ENCODE measurements at regions not wholly inside any gene's neighbourhood (a gene's known extent, or its start where the extent isn't known, plus 50 kb on each side); places are given as distances from the start of the nearest gene placed in this dataset.

DNA sequence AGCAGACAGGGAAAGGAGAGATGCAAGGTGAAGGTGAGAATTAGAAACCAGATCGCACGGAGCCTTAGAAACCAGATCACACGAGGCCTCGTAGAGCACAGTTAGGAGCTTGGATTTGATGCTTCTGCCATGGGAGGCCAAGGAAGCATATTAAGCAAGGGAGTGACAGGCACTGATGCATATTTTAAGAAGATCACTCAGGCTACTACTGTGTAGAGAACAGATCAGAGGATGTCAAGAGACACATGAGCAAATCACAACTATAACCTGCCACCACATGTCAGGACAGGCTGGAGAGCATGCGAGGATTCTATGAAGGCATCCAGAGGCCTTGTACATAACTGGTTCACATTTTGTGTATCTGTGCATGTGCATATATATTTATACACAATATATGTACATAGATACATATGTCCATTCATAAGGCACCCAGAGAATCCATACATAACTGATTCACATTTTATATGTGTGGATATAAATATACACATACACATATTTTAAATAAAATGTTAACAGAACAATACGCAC is 99.6 kb upstream of the FHIT start:
- H3K4me1 ChIP-seq (ENCODE audit: control insufficient read depth, insufficient read depth, low read length), result no peaks in the 10 kb centered on the region
- no peak overlapping the region for H3K4me3 ChIP-seq (ENCODE audit: low read depth, low read length)
- H3K27ac ChIP-seq (ENCODE audit: extremely low read depth, low read depth, low read length), result no peak overlapping the region
- ChIA-PET POLR2A (no interaction called here), CTCF (no interaction called here)
- no peak for TF ChIP-seq ZNF112 (tag by site-specific recombination; IDR thresholded peaks at IDR 0.05)
- no peaks in the 10 kb centered on the region for H3K36me3 ChIP-seq (ENCODE audit: control insufficient read depth in 2 of 2, insufficient read depth in 1 of 2, low read length in 2 of 2)
- H3K9me3 ChIP-seq (ENCODE audit: control insufficient read depth, insufficient read depth, low read depth, low read length), result no peaks in the 10 kb centered on the region

DNA sequence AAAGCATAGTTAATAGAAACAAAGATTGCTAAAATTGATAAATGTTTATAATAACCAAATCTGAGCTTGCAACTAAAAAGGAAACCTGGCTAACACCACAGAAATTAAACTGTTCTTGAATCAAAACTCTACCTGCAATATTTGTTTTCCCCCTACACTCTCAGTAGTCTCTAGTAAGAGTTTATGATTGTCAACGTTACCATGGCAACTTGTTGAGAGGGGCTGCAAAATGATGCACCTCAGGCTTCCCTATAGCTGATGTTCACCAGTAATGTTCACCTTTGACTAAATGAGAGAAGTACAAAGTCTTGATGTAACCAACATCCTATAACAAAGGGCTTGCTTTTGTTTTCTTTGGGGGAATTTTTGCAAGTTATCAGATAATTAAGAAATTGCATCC is 101.1 kb upstream of the FHIT start:
- ChIA-PET POLR2A (no interaction called here), CTCF (interaction anchor here (0.8 kb wide), 1 partner anchor 18 kb away, joined by 4 read pairs; no protein-coding TSS in a partner anchor)
- TF ChIP-seq ZBTB20 (tag by site-specific recombination; IDR thresholded peaks at IDR 0.05) (no peak), ZNF133 (tag by site-specific recombination; IDR thresholded peaks at IDR 0.05) (no peak), HOXD13 (CRISPR knock-in tag; IDR thresholded peaks at IDR 0.05; ENCODE audit: borderline replicate concordance) (no peak), ZNF529 (tag by site-specific recombination; IDR thresholded peaks at IDR 0.05; ENCODE audit: insufficient replicate concordance) (no peak), ZNF354C (tag by site-specific recombination; IDR thresholded peaks at IDR 0.05; ENCODE audit: borderline replicate concordance, low read depth) (no peak), GLIS1 (tag by site-specific recombination; IDR thresholded peaks at IDR 0.05) (no peak), ZSCAN30 (tag by site-specific recombination; IDR thresholded peaks at IDR 0.05) (no peak), ZXDB (tag by site-specific recombination; IDR thresholded peaks at IDR 0.05) (no peak), ZNF132 (tag by site-specific recombination; IDR thresholded peaks at IDR 0.05; ENCODE audit: borderline replicate concordance) (no peak), ZBTB17 (tag by site-specific recombination; IDR thresholded peaks at IDR 0.05) (no peak), ZNF391 (tag by site-specific recombination; IDR thresholded peaks at IDR 0.05; ENCODE audit: borderline replicate concordance, low read depth) (no peak), ZNF174 (tag by site-specific recombination; IDR thresholded peaks at IDR 0.05) (no peak), KLF7 (tag by site-specific recombination; IDR thresholded peaks at IDR 0.05; ENCODE audit: borderline replicate concordance) (no peak), ZNF629 (tag by site-specific recombination; IDR thresholded peaks at IDR 0.05) (no peak), YY1 (tag by site-specific recombination; IDR thresholded peaks at IDR 0.05) (no peak)
- TF ChIP-seq, protein P1, sequence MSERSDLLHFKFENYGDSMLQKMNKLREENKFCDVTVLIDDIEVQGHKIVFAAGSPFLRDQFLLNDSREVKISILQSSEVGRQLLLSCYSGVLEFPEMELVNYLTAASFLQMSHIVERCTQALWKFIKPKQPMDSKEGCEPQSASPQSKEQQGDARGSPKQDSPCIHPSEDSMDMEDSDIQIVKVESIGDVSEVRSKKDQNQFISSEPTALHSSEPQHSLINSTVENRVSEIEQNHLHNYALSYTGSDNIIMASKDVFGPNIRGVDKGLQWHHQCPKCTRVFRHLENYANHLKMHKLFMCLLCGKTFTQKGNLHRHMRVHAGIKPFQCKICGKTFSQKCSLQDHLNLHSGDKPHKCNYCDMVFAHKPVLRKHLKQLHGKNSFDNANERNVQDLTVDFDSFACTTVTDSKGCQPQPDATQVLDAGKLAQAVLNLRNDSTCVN (tag by site-specific recombination; optimal IDR thresholded peaks at IDR 0.05), result no peak
- TF ChIP-seq, protein P2, sequence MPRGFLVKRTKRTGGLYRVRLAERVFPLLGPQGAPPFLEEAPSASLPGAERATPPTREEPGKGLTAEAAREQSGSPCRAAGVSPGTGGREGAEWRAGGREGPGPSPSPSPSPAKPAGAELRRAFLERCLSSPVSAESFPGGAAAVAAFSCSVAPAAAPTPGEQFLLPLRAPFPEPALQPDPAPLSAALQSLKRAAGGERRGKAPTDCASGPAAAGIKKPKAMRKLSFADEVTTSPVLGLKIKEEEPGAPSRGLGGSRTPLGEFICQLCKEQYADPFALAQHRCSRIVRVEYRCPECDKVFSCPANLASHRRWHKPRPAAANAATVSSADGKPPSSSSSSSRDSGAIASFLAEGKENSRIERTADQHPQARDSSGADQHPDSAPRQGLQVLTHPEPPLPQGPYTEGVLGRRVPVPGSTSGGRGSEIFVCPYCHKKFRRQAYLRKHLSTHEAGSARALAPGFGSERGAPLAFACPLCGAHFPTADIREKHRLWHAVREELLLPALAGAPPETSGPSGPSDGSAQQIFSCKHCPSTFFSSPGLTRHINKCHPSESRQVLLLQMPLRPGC (tag by site-specific recombination; IDR thresholded peaks at IDR 0.05), result no peak
- TF ChIP-seq, protein P3, sequence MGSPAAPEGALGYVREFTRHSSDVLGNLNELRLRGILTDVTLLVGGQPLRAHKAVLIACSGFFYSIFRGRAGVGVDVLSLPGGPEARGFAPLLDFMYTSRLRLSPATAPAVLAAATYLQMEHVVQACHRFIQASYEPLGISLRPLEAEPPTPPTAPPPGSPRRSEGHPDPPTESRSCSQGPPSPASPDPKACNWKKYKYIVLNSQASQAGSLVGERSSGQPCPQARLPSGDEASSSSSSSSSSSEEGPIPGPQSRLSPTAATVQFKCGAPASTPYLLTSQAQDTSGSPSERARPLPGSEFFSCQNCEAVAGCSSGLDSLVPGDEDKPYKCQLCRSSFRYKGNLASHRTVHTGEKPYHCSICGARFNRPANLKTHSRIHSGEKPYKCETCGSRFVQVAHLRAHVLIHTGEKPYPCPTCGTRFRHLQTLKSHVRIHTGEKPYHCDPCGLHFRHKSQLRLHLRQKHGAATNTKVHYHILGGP (tag by site-specific recombination; IDR thresholded peaks at IDR 0.05), result no peak
- TF ChIP-seq, protein P4, sequence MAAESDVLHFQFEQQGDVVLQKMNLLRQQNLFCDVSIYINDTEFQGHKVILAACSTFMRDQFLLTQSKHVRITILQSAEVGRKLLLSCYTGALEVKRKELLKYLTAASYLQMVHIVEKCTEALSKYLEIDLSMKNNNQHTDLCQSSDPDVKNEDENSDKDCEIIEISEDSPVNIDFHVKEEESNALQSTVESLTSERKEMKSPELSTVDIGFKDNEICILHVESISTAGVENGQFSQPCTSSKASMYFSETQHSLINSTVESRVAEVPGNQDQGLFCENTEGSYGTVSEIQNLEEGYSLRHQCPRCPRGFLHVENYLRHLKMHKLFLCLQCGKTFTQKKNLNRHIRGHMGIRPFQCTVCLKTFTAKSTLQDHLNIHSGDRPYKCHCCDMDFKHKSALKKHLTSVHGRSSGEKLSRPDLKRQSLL (tag by site-specific recombination; IDR thresholded peaks at IDR 0.05), result no peak
- TF ChIP-seq, protein P5, sequence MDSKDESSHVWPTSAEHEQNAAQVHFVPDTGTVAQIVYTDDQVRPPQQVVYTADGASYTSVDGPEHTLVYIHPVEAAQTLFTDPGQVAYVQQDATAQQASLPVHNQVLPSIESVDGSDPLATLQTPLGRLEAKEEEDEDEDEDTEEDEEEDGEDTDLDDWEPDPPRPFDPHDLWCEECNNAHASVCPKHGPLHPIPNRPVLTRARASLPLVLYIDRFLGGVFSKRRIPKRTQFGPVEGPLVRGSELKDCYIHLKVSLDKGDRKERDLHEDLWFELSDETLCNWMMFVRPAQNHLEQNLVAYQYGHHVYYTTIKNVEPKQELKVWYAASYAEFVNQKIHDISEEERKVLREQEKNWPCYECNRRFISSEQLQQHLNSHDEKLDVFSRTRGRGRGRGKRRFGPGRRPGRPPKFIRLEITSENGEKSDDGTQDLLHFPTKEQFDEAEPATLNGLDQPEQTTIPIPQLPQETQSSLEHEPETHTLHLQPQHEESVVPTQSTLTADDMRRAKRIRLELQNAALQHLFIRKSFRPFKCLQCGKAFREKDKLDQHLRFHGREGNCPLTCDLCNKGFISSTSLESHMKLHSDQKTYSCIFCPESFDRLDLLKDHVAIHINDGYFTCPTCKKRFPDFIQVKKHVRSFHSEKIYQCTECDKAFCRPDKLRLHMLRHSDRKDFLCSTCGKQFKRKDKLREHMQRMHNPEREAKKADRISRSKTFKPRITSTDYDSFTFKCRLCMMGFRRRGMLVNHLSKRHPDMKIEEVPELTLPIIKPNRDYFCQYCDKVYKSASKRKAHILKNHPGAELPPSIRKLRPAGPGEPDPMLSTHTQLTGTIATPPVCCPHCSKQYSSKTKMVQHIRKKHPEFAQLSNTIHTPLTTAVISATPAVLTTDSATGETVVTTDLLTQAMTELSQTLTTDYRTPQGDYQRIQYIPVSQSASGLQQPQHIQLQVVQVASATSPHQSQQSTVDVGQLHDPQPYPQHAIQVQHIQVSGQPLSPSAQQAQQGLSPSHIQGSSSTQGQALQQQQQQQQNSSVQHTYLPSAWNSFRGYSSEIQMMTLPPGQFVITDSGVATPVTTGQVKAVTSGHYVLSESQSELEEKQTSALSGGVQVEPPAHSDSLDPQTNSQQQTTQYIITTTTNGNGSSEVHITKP (tag by site-specific recombination; IDR thresholded peaks at IDR 0.05), result no peak
- H3K4me1 ChIP-seq (ENCODE audit: control insufficient read depth, insufficient read depth, low read length), result no peaks in the 10 kb centered on the region
- H3K9me3 ChIP-seq (ENCODE audit: control insufficient read depth, insufficient read depth, low read depth, low read length), result no peaks in the 10 kb centered on the region
- H3K36me3 ChIP-seq (ENCODE audit: control insufficient read depth in 2 of 2, insufficient read depth in 1 of 2, low read length in 2 of 2), result no peaks in the 10 kb centered on the region
- H3K27ac ChIP-seq (ENCODE audit: extremely low read depth, low read depth, low read length), result no peak overlapping the region
- no peak overlapping the region for H3K4me3 ChIP-seq (ENCODE audit: low read depth, low read length)

Measured in HEK293 (cell line).